Activated T-cell treated with anti-CD3 and anti-CD28 coated beads, Interleukin-2, amount 50 U/mL, for 72 hours (primary cell): ENCODE measurements at regions not wholly inside any gene's neighbourhood (a gene's known extent, or its start where the extent isn't known, plus 50 kb on each side); places are given as distances from the start of the nearest gene placed in this dataset.

Source experiments
- ATAC-seq, 2 donors: fragments of 150-1000 bp; cut with Tn5 transposase; replicated peaks in 1 of 2; 2 replicates each; pipeline ENCODE4 v1.10.0; 2021; ENCODE audit warnings: moderate library complexity in 2 of 2, mild to moderate bottlenecking in 1 of 2
- DNase-seq, 2 donors: peaks; one replicate each; pipeline ENCODE4 v3.0.0; 2021 to 2022; ENCODE audit warnings: mixed read lengths in 1 of 2
- H3K27ac Mint-ChIP-seq: one replicate; pipeline ENCODE4 v1.8.0; 2022; ENCODE audit warnings: mild to moderate bottlenecking, moderate library complexity, mixed read lengths
- H3K27me3 Mint-ChIP-seq: one replicate; pipeline ENCODE4 v1.8.0; 2022; ENCODE audit warnings: low read depth, mixed read lengths
- H3K36me3 Mint-ChIP-seq, 2 donors: one replicate each; pipeline ENCODE4 v1.8.0; 2022; ENCODE audit warnings: mixed read lengths in 2 of 2, mild to moderate bottlenecking in 1 of 2; ENCODE audit not compliant: insufficient read depth in 2 of 2
- H3K4me1 Mint-ChIP-seq: one replicate; pipeline ENCODE4 v1.8.0; 2022; ENCODE audit warnings: low read depth, mixed read lengths
- H3K4me3 Mint-ChIP-seq, 2 donors: one replicate each; pipeline ENCODE4 v1.8.0; 2022; ENCODE audit warnings: mild to moderate bottlenecking in 2 of 2, mixed read lengths in 2 of 2, moderate library complexity in 2 of 2
- H3K9me3 Mint-ChIP-seq, 2 donors: one replicate each; pipeline ENCODE4 v1.8.0; 2022; ENCODE audit warnings: mixed read lengths in 2 of 2

GRCh38 chr6:56904068-56904467, 50.8 kb upstream of the BEND6 start:
- no peaks in the 10 kb centered on the region for H3K27me3 Mint-ChIP-seq
- no peak for ATAC-seq
- H3K4me3 Mint-ChIP-seq, result no peak overlapping the region
- no peak for DNase-seq
- H3K4me1 Mint-ChIP-seq, result no peaks in the 10 kb centered on the region
- no peaks in the 10 kb centered on the region for H3K9me3 Mint-ChIP-seq
- H3K27ac Mint-ChIP-seq, result no peak overlapping the region
- no peaks in the 10 kb centered on the region for H3K36me3 Mint-ChIP-seq

GRCh38 chr6:56902641-56903464, 52.1 kb upstream of the BEND6 start:
- DNase-seq (no peak), ATAC-seq (no peak)
- Mint-ChIP-seq H3K27ac (no peak overlapping the region), H3K4me1 (no peaks in the 10 kb centered on the region), H3K9me3 (no peaks in the 10 kb centered on the region), H3K36me3 (no peaks in the 10 kb centered on the region), H3K4me3 (no peak overlapping the region), H3K27me3 (no peaks in the 10 kb centered on the region)

DNA sequence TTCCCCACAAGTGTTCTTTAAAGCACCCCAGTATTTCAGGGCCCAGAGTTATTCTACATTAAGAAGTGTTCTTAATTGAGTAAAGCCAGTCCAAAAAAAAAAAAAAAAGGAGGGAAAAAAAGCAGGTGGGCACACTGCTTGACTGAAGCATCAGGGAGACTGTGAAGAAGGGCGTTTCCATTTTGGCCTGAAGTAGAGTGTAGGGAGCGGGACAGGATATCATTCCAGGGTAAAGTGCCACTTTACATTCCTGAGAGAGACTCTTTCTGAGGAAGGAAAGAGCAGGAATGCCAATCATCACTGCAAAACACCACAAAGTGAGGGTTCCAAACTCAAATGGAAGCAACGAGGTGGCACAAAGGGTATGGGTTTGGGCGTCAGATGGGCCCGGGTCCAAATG, 54.1 kb upstream of the BEND6 start:
- DNase-seq (no peak), ATAC-seq (no peak)
- Mint-ChIP-seq H3K36me3 (no peaks in the 10 kb centered on the region), H3K9me3 (no peaks in the 10 kb centered on the region), H3K4me1 (no peaks in the 10 kb centered on the region), H3K4me3 (no peak overlapping the region), H3K27ac (no peak overlapping the region), H3K27me3 (no peaks in the 10 kb centered on the region)

DNA sequence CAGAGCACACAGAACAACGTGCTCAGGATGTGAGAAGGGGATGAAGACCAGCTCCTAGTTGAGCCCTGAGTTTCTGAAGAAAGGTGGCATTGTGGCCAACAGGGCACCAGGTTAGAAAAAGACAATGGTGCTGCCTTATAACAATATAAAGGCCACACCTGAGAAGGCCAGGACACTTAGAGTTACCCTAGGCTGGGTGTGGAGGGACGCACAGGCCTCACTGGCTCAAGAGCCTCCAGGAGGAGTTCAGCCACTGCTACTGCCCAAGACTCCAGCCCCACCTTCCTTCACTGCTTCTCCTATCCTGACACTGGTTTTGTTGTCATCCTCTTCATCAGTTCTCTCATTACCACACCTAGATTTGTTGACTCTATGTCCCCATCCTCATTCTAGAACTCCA, 55.2 kb upstream of the BEND6 start:
- DNase-seq, result no peak
- H3K36me3 Mint-ChIP-seq, result no peaks in the 10 kb centered on the region
- no peaks in the 10 kb centered on the region for H3K27me3 Mint-ChIP-seq

DNA sequence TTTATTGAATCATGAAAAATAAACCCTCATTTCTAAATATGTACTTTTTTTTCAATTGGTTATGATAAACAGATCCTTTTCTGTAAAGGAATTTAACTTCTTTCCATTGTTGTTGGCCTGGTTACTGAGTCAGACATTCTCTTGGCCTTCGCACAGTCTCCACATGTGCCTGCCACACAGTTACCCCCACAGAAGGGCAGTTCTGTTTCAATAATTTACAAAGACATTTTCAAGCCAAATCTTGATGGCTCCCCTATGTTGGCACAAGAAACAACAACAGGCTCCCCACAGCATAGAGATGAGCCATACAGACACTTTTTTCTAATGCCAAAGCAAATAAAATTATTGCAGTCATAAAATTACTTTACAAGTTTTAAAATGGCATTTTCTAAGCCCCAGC, 55.6 kb upstream of the BEND6 start:
- Mint-ChIP-seq H3K27ac (no peak overlapping the region), H3K27me3 (no peaks in the 10 kb centered on the region), H3K4me1 (no peaks in the 10 kb centered on the region), H3K9me3 (no peaks in the 10 kb centered on the region), H3K4me3 (no peak overlapping the region), H3K36me3 (no peaks in the 10 kb centered on the region)
- DNase-seq, result no peak
- ATAC-seq, result no peak

More for the DNA sequence above, 55.2 kb upstream of the BEND6 start:
- Mint-ChIP-seq H3K27ac (no peak overlapping the region), H3K4me1 (no peaks in the 10 kb centered on the region), H3K9me3 (no peaks in the 10 kb centered on the region), H3K4me3 (no peak overlapping the region)
- ATAC-seq, result no peak

DNA sequence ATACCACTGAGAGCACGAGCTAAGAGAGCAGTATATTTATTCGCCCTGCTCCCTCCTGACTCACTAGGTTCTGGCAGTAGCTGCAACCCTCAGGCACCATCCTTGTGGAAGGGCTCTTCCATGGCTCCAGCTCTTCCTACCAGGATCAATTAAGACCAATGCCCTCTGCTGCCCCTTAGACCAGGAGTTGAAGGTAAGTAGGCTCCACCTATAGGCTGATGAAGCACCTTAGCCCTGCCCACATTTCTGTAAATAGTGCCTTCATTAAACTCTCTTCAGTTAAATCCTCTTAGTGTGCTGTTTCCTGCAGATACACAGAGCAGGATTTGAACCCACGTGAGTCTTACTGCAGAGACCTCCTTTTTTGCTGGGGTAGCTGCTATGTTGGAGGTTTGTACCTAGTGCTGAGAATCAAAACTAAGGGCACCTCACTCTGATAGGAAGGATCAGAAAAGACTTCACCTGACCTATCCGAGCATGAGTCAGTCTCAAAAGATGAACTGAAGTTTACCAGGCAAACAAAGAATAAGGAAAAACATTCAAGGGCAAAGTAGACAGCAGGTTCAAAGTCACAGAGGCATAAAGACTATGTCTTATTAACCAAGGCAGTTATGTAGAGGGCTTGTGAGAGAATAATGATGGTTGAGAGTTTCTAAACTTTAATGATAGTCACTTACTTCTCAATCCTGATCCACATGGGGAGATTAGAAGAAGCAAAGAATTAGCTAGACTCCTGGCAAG, 56.9 kb upstream of the BEND6 start:
- no peaks in the 10 kb centered on the region for H3K36me3 Mint-ChIP-seq
- H3K27ac Mint-ChIP-seq, result no peak overlapping the region
- H3K4me1 Mint-ChIP-seq, result no peaks in the 10 kb centered on the region
- H3K9me3 Mint-ChIP-seq, result no peaks in the 10 kb centered on the region
- H3K27me3 Mint-ChIP-seq, result no peaks in the 10 kb centered on the region
- DNase-seq, result no peak
- no peak overlapping the region for H3K4me3 Mint-ChIP-seq
- ATAC-seq, result no peak

- ATAC-seq, result no peak
- no peaks in the 10 kb centered on the region for H3K27me3 Mint-ChIP-seq
- no peak for DNase-seq
- no peaks in the 10 kb centered on the region for H3K36me3 Mint-ChIP-seq
- H3K4me1 Mint-ChIP-seq, result peaks cover 27% of the 10 kb centered on the region
- H3K9me3 Mint-ChIP-seq, result no peaks in the 10 kb centered on the region
- H3K4me3 Mint-ChIP-seq, result no peak overlapping the region
- no peak overlapping the region for H3K27ac Mint-ChIP-seq
Measured at GRCh38 chr6:56891754-56892153, 63.2 kb upstream of the BEND6 start.

GRCh38 chr6:56890683-56891429, 64.1 kb upstream of the BEND6 start:
- Mint-ChIP-seq H3K27ac (peak overlapping the region; percentile 3), H3K36me3 (no peaks in the 10 kb centered on the region), H3K9me3 (no peaks in the 10 kb centered on the region), H3K4me3 (no peak overlapping the region), H3K27me3 (no peaks in the 10 kb centered on the region), H3K4me1 (peaks cover 27% of the 10 kb centered on the region)
- DNase-seq, result peak; percentile 27 to 35
- ATAC-seq, result peak; percentile 87 to 94

DNA sequence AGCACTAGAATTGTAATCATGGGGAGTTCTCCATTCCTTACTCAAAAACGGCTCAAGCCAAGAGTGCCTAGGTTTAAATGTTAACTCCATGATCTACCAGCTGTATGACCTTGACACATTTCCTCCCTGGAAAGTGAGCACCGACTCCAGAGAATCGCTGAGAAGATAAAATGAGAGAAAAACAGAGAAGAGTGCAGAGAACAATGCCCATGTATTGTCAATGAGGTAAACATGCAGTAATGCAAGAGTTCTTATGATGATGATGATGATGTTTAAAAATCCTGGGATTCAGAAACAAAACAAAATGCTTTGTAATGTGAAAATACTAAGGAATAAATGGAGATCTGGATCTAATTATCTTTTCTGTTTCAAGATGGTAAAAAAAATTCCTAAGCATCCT, 64.8 kb upstream of the BEND6 start:
- no peak overlapping the region for H3K4me3 Mint-ChIP-seq
- no peak overlapping the region for H3K27ac Mint-ChIP-seq
- DNase-seq (no peak), ATAC-seq (no peak)
- no peaks in the 10 kb centered on the region for H3K9me3 Mint-ChIP-seq
- H3K36me3 Mint-ChIP-seq, result no peaks in the 10 kb centered on the region
- H3K27me3 Mint-ChIP-seq, result no peaks in the 10 kb centered on the region
- H3K4me1 Mint-ChIP-seq, result peaks cover 27% of the 10 kb centered on the region

GRCh38 chr6:56889492-56889891, 65.4 kb upstream of the BEND6 start:
- peaks cover 27% of the 10 kb centered on the region for H3K4me1 Mint-ChIP-seq

GRCh38 chr6:56888687-56889086, 66.2 kb upstream of the BEND6 start:
- Mint-ChIP-seq H3K36me3 (no peaks in the 10 kb centered on the region), H3K27me3 (no peaks in the 10 kb centered on the region), H3K4me1 (peaks cover 27% of the 10 kb centered on the region), H3K27ac (peak overlapping the region; percentile 70), H3K4me3 (no peak overlapping the region), H3K9me3 (no peaks in the 10 kb centered on the region)
- DNase-seq (no peak), ATAC-seq (no peak)

More at GRCh38 chr6:56889492-56889891, 65.4 kb upstream of the BEND6 start:
- H3K36me3 Mint-ChIP-seq, result no peaks in the 10 kb centered on the region
- H3K4me3 Mint-ChIP-seq, result no peak overlapping the region
- DNase-seq (no peak), ATAC-seq (no peak)
- H3K9me3 Mint-ChIP-seq, result no peaks in the 10 kb centered on the region
- H3K27ac Mint-ChIP-seq, result no peak overlapping the region
- no peaks in the 10 kb centered on the region for H3K27me3 Mint-ChIP-seq

- Mint-ChIP-seq H3K9me3 (no peaks in the 10 kb centered on the region), H3K27me3 (no peaks in the 10 kb centered on the region), H3K36me3 (no peaks in the 10 kb centered on the region), H3K4me3 (no peak overlapping the region), H3K27ac (no peak overlapping the region), H3K4me1 (peaks cover 27% of the 10 kb centered on the region)
- ATAC-seq (no peak), DNase-seq (no peak)
Measured at GRCh38 chr6:56887086-56887485, 67.8 kb upstream of the BEND6 start.

- peaks cover 18% of the 10 kb centered on the region for H3K27me3 Mint-ChIP-seq
- no peaks in the 10 kb centered on the region for H3K36me3 Mint-ChIP-seq
- no peaks in the 10 kb centered on the region for H3K9me3 Mint-ChIP-seq
- ATAC-seq (no peak), DNase-seq (no peak)
- no peak overlapping the region for H3K27ac Mint-ChIP-seq
- H3K4me1 Mint-ChIP-seq, result no peaks in the 10 kb centered on the region
- no peak overlapping the region for H3K4me3 Mint-ChIP-seq
Measured at GRCh38 chr6:56877922-56878321, 77.0 kb upstream of the BEND6 start.
